ENCODE measurements at regions not wholly inside any gene's neighbourhood (a gene's known extent, or its start where the extent isn't known, plus 50 kb on each side); places are given as distances from the start of the nearest gene placed in this dataset.

- POLR2A ChIA-PET = no interaction called here
- H3K4me3 ChIP-seq = no peak overlapping the region
- H3K4me2 ChIP-seq (ENCODE audit: control insufficient read depth, insufficient read depth) = no peak overlapping the region
- no peaks in the 10 kb centered on the region for H3K4me1 ChIP-seq (ENCODE audit: control insufficient read depth, insufficient read depth, low read length)
- H2AFZ ChIP-seq (ENCODE audit: control insufficient read depth, low read depth, low read length) = no peak overlapping the region
- no peak for TF ChIP-seq ZNF24 (IDR thresholded peaks at IDR 0.05)
- TF ChIP-seq SIN3A (IDR thresholded peaks at IDR 0.05; ENCODE audit: low read depth, low read length) = no peak
- TF ChIP-seq MAX (IDR thresholded peaks at IDR 0.05; ENCODE audit: low read depth, low read length) = no peak
- TF ChIP-seq YY1 (IDR thresholded peaks at IDR 0.05; ENCODE audit: low read depth, low read length) = no peak
- no peak for TF ChIP-seq YBX1 (IDR thresholded peaks at IDR 0.05)
- no peak for TF ChIP-seq NBN (IDR thresholded peaks at IDR 0.05)
- no peak for TF ChIP-seq CBX5 (IDR thresholded peaks at IDR 0.05; ENCODE audit: low read depth)
- TF ChIP-seq SMAD5 (IDR thresholded peaks at IDR 0.05; ENCODE audit: low read depth) = no peak
- TF ChIP-seq TARDBP (IDR thresholded peaks at IDR 0.05; ENCODE audit: borderline replicate concordance) = no peak
- no peak for TF ChIP-seq SIX5 (IDR thresholded peaks at IDR 0.05; ENCODE audit: low read depth, low read length, severe bottlenecking)
- TF ChIP-seq ZNF384 (IDR thresholded peaks at IDR 0.05; ENCODE audit: borderline replicate concordance, low read depth, low read length) = no peak
- no peak for TF ChIP-seq RCOR1 (conservative IDR thresholded peaks at IDR 0.05; ENCODE audit: low read depth, low read length)
- TF ChIP-seq SREBF2 (IDR thresholded peaks at IDR 0.05; ENCODE audit: low read length) = no peak
- WGBS (ENCODE audit: insufficient coverage, insufficient replicate concordance, low lambda C conversion rate, missing lambda C conversion rate) = 77% methylated on average over 1 of the region's 1 CpG
- no TSS peak for BruUV-seq (replicated peaks)
- FAIRE-seq = no peak
- H3K27me3 ChIP-seq (replicated peaks in 1 of 2; ENCODE audit: control insufficient read depth in 2 of 2, insufficient read depth in 2 of 2, low read length in 1 of 2) = no peaks in the 10 kb centered on the region
- no peaks in the 10 kb centered on the region for H3K79me2 ChIP-seq (ENCODE audit: control insufficient read depth, insufficient read depth, low read length)
- no peaks in the 10 kb centered on the region for H4K20me1 ChIP-seq (ENCODE audit: control insufficient read depth, insufficient read depth)
- SMC1A ChIA-PET (ENCODE audit: uncharacterized antibody, unreplicated experiment) = interaction anchor here (0.5 kb wide), 1 partner anchor 67 kb away, joined by 3 read pairs; no protein-coding TSS in a partner anchor
- ATAC-seq = no peak
- H3K36me3 ChIP-seq (ENCODE audit: control insufficient read depth in 2 of 2, insufficient read depth in 2 of 2, low read length in 1 of 2) = no peaks in the 10 kb centered on the region
- H3K9ac ChIP-seq (ENCODE audit: control insufficient read depth, insufficient read depth, low read length) = no peak overlapping the region
- no peak for DNase-seq (ENCODE audit: low read depth, low spot score)
- in situ Hi-C loops (cut with MboI) (no loop called here), intact Hi-C loops (cut with micrococcal nuclease; ENCODE audit: unreplicated experiment) (no loop called here)
- CTCF ChIA-PET = interaction anchor here (0.6 kb wide), 1 partner anchor 9 kb away, joined by 3 read pairs; no protein-coding TSS in a partner anchor
- RAD21 ChIA-PET (ENCODE audit: unreplicated experiment) = no interaction called here
- no peak overlapping the region for H3K27ac ChIP-seq (ENCODE audit: control insufficient read depth, insufficient read depth)
- H3K9me3 ChIP-seq (replicated peaks; ENCODE audit: control insufficient read depth, insufficient read depth, low read length) = no peaks in the 10 kb centered on the region
These were observed 257.4 kb upstream of the DDI1 start for GRCh38 chr11:103779054-103779453.

Data from GM12878 (cell line).